OCI-LY3 (cell line): ENCODE measurements at regions not wholly inside any gene's neighbourhood (a gene's known extent, or its start where the extent isn't known, plus 50 kb on each side); places are given as distances from the start of the nearest gene placed in this dataset.

Experiments
- H2AFZ ChIP-seq: fragments of 200-600, 300-600 bp; shearing (Covaris generic); 2 replicates; pipeline ENCODE4 v1.6.0; 2014; ENCODE audit warnings: antibody characterized with exemption, low read depth, low read length
- H3K27ac ChIP-seq: fragments of 200-600, 300-600 bp; sonication (generic); 2 replicates; pipeline ENCODE4 v1.5.1; 2014; ENCODE audit warnings: mild to moderate bottlenecking, low read length, moderate library complexity, mixed read lengths
- H3K27me3 ChIP-seq: fragments of 200-600, 300-600 bp; sonication (generic); 2 replicates; pipeline ENCODE4 v1.6.1; 2014; ENCODE audit warnings: low read depth, low read length, mixed read lengths
- H3K36me3 ChIP-seq: fragments of 200-600, 300-600 bp; sonication (generic); replicated peaks from 2 replicates; pipeline ENCODE3; 2014; ENCODE audit warnings: low read depth, low read length, mixed read lengths
- H3K4me1 ChIP-seq: fragments of 300-600, 200-600 bp; sonication (generic); 2 replicates; pipeline ENCODE4 v1.6.1; 2014; ENCODE audit warnings: low read length, mixed read lengths
- H3K4me2 ChIP-seq: fragments of 200-600, 300-600 bp; sonication (generic); 2 replicates; pipeline ENCODE4 v1.6.1; 2014; ENCODE audit warnings: low read length, mixed read lengths
- H3K4me3 ChIP-seq: fragments of 300-600, 200-600 bp; sonication (generic); 2 replicates; pipeline ENCODE4 v1.5.1; 2014; ENCODE audit warnings: antibody characterized with exemption, mild to moderate bottlenecking, low read length, moderate library complexity
- H3K79me2 ChIP-seq: fragments of 300-600, 200-600 bp; shearing (Covaris generic); 2 replicates; pipeline ENCODE4 v1.6.1; 2014; ENCODE audit warnings: mild to moderate bottlenecking, low read length, mixed read lengths
- H3K9ac ChIP-seq: fragments of 300-600, 200-600 bp; shearing (Covaris generic); 2 replicates; pipeline ENCODE4 v1.6.0; 2014; ENCODE audit warnings: mild to moderate bottlenecking, low read length, moderate library complexity
- H3K9me3 ChIP-seq: fragments of 200-600, 300-600 bp; shearing (Covaris generic); 2 replicates; pipeline ENCODE4 v1.6.1; 2014; ENCODE audit warnings: low read length, mixed read lengths; ENCODE audit not compliant: insufficient read depth
- H4K20me1 ChIP-seq: fragments of 200-600, 300-600 bp; sonication (generic); 2 replicates; pipeline ENCODE4 v1.6.1; 2016; ENCODE audit warnings: low read length, mixed read lengths; ENCODE audit not compliant: insufficient read depth
- EZH2phosphoT487 ChIP-seq: fragments of 200-600 bp; shearing (Covaris generic); IDR thresholded peaks from 2 replicates; pipeline ENCODE4 v1.6.1; 2018; ENCODE audit warnings: antibody characterized with exemption, mixed run types, low read depth
- TF ChIP-seq, protein P1 (sequence below): fragments of 200-600, 300-600 bp; sonication (generic); IDR thresholded peaks from 2 replicates; pipeline ENCODE4 v1.5.1; 2014; ENCODE audit warnings: antibody characterized with exemption, low read length, low read depth

DNA sequence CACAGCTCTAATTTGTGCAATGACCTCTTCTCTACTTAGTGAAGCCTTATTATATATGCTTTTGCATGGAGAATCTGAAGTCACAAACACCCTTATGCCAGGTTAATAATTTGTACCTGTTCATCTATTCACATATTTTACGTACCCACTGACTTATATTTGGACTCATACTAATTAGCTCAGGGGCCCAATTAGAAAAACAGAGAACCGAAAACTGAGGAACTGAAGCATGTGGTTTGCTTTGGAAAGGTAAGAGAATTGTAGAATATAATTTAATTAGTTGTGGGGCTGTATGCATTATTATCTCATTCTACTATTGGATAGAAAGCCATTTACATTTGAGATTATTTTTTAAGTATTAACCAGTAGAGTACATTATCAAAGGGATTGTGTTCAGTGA, 805.9 kb upstream of the CITED2 start:
- Histone ChIP-seq H3K36me3 (no peaks in the 10 kb centered on the region), H3K9me3 (no peaks in the 10 kb centered on the region), H3K9ac (no peak overlapping the region), H2AFZ (no peak overlapping the region), H3K27ac (no peak overlapping the region), H3K4me2 (no peak overlapping the region), H3K27me3 (no peaks in the 10 kb centered on the region), H3K79me2 (no peaks in the 10 kb centered on the region), H4K20me1 (no peaks in the 10 kb centered on the region), H3K4me3 (no peak overlapping the region), H3K4me1 (peaks cover 9% of the 10 kb centered on the region)
- no peak for TF ChIP-seq EZH2phosphoT487
- TF ChIP-seq, protein P1, sequence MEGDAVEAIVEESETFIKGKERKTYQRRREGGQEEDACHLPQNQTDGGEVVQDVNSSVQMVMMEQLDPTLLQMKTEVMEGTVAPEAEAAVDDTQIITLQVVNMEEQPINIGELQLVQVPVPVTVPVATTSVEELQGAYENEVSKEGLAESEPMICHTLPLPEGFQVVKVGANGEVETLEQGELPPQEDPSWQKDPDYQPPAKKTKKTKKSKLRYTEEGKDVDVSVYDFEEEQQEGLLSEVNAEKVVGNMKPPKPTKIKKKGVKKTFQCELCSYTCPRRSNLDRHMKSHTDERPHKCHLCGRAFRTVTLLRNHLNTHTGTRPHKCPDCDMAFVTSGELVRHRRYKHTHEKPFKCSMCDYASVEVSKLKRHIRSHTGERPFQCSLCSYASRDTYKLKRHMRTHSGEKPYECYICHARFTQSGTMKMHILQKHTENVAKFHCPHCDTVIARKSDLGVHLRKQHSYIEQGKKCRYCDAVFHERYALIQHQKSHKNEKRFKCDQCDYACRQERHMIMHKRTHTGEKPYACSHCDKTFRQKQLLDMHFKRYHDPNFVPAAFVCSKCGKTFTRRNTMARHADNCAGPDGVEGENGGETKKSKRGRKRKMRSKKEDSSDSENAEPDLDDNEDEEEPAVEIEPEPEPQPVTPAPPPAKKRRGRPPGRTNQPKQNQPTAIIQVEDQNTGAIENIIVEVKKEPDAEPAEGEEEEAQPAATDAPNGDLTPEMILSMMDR = no peak

DNA sequence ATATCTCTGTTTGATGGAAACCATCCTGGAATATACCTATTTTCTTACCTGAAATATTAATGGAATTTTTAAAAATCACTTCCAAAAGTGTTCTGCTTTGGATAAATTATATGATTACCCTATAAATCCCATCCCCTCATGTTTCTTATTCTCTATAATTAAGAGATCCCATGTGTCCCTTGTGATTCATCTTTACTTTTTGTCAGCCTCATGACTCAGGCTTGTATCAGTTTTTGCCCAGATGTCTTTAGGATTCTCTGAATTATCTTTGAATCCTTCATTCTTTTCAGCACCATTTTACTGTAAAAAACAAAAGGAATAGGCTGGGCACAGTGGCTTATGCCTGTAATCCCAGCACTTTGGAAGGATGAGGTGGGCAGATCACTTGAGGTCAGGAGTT, 804.5 kb upstream of the CITED2 start:
- no peak overlapping the region for H3K27ac ChIP-seq
- H4K20me1 ChIP-seq = no peaks in the 10 kb centered on the region
- peaks cover 9% of the 10 kb centered on the region for H3K4me1 ChIP-seq
- no peak for TF ChIP-seq EZH2phosphoT487
- TF ChIP-seq, protein P1 = no peak
- H3K9ac ChIP-seq = no peak overlapping the region
- no peaks in the 10 kb centered on the region for H3K9me3 ChIP-seq
- H3K79me2 ChIP-seq = no peaks in the 10 kb centered on the region
- H3K36me3 ChIP-seq = no peaks in the 10 kb centered on the region
- H3K4me3 ChIP-seq = no peak overlapping the region
- H3K4me2 ChIP-seq = no peak overlapping the region
- H3K27me3 ChIP-seq = no peaks in the 10 kb centered on the region
- H2AFZ ChIP-seq = no peak overlapping the region

DNA sequence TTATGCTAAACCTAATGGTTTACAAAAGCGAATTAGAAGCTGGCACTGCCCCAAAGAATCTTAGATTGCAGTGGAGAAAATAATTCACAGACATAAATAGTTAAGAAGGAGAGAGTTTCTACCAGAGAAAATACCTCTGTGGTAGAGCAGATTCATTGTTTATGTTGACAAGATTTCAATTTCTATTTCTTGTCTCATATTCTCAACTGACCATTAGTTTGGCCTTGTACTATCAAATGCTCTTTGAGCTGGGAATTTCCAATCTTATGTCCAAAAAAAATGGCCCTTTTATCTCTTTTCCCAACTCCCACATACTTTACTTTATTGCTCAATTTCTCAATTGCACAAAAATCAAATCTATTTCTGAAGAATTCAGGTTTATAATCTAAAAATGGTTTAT, 804.1 kb upstream of the CITED2 start:
- Histone ChIP-seq H3K27me3 (no peaks in the 10 kb centered on the region), H3K79me2 (no peaks in the 10 kb centered on the region), H2AFZ (no peak overlapping the region), H4K20me1 (no peaks in the 10 kb centered on the region), H3K4me1 (peaks cover 9% of the 10 kb centered on the region), H3K4me3 (no peak overlapping the region), H3K4me2 (no peak overlapping the region), H3K36me3 (no peaks in the 10 kb centered on the region), H3K27ac (no peak overlapping the region), H3K9ac (no peak overlapping the region), H3K9me3 (no peaks in the 10 kb centered on the region)
- TF ChIP-seq, protein P1 = no peak
- no peak for TF ChIP-seq EZH2phosphoT487

DNA sequence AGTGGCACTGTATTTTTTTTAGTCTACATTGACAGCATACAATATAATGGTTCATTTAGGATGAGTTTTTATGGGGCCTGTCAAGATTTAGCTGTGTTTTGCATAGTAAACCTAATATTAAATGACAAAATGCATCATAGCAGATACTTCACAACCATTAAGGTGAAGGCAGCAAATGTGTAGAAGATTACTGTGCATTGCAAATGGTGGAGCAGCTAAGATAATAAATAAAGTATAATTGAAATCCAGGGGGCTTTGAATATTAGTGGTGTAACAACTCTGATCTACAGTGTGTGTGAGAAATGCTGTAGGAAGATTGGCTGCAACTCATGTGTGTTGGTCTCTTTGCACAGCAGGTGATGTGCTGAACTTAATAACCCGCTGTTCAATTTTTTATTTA, 801.9 kb upstream of the CITED2 start:
- H3K4me2 ChIP-seq = no peak overlapping the region
- no peak overlapping the region for H3K9ac ChIP-seq
- no peaks in the 10 kb centered on the region for H3K79me2 ChIP-seq
- no peak for TF ChIP-seq EZH2phosphoT487
- TF ChIP-seq, protein P1 = no peak
- no peaks in the 10 kb centered on the region for H3K9me3 ChIP-seq
- no peaks in the 10 kb centered on the region for H4K20me1 ChIP-seq
- H3K4me3 ChIP-seq = no peak overlapping the region
- no peaks in the 10 kb centered on the region for H3K36me3 ChIP-seq
- no peaks in the 10 kb centered on the region for H3K27me3 ChIP-seq
- H3K27ac ChIP-seq = no peak overlapping the region
- peaks cover 9% of the 10 kb centered on the region for H3K4me1 ChIP-seq
- H2AFZ ChIP-seq = no peak overlapping the region
